ENCODE measurements at regions not wholly inside any gene's neighbourhood (a gene's known extent, or its start where the extent isn't known, plus 50 kb on each side); places are given as distances from the start of the nearest gene placed in this dataset.
A peak's percentile ranks its signal among the peaks of the same experiment; 100 is the strongest.

DNA sequence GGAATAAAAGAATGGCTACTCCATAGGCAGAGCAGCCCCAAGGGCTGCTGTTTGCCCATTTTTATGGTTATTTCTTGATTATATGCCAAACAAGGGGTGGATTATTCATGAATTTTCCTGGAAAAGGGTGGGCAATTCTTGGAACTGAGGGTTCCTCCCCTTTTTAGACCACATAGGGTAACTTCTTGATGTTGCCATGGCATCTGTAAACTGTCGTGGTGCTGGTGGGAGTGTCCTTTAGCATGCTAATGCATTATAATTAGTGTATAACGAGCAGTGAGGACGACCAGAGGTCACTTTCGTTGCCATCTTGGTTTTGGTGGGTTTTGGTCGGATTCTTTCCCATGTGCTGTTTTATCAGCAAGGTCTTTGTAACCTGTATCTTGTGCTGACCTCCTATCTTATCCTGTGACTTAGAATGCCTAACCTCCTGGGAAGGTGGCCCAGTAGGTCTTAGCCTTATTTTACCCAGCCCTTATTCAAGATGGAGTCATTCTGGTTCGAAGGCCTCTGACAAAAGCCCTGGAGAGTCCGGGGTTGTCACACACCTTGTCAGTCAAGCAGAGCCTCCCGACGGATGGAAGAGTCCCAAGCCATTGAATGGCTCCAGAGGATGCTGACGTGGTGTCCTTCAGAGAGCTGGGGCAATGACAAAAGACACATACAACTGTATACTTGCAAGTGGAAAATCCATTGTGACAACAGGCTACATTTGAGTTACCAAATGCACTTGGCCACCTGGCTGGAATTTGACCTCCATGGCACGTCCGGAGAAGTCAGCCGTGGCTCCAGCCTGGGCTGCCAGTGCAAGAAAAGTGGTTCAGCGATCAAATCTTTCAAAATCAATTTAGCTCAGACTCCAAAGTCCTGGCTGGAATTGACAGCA lies 67.1 kb upstream of the CLINT1 start (continued):
- TF ChIP-seq POGZ (CRISPR knock-in tag; IDR thresholded peaks at IDR 0.05), result peak; percentile 57; the same call in 1 of the 2 replicates
- no peak for TF ChIP-seq ZNF510 (CRISPR knock-in tag; IDR thresholded peaks at IDR 0.05; ENCODE audit: low read depth)
- TF ChIP-seq, protein P1, sequence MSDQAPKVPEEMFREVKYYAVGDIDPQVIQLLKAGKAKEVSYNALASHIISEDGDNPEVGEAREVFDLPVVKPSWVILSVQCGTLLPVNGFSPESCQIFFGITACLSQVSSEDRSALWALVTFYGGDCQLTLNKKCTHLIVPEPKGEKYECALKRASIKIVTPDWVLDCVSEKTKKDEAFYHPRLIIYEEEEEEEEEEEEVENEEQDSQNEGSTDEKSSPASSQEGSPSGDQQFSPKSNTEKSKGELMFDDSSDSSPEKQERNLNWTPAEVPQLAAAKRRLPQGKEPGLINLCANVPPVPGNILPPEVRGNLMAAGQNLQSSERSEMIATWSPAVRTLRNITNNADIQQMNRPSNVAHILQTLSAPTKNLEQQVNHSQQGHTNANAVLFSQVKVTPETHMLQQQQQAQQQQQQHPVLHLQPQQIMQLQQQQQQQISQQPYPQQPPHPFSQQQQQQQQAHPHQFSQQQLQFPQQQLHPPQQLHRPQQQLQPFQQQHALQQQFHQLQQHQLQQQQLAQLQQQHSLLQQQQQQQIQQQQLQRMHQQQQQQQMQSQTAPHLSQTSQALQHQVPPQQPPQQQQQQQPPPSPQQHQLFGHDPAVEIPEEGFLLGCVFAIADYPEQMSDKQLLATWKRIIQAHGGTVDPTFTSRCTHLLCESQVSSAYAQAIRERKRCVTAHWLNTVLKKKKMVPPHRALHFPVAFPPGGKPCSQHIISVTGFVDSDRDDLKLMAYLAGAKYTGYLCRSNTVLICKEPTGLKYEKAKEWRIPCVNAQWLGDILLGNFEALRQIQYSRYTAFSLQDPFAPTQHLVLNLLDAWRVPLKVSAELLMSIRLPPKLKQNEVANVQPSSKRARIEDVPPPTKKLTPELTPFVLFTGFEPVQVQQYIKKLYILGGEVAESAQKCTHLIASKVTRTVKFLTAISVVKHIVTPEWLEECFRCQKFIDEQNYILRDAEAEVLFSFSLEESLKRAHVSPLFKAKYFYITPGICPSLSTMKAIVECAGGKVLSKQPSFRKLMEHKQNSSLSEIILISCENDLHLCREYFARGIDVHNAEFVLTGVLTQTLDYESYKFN (CRISPR knock-in tag; conservative IDR thresholded peaks at IDR 0.05), result peak; percentile 61
- TF ChIP-seq SALL1 (CRISPR knock-in tag; IDR thresholded peaks at IDR 0.05), result peak; percentile 63
- TF ChIP-seq ISL2 (CRISPR knock-in tag; IDR thresholded peaks at IDR 0.05), result 0 out of 2 replicates have a peak, but pooled peaks have one; percentile 23
- peak; percentile 80 for TF ChIP-seq HNF4A (CRISPR knock-in tag; IDR thresholded peaks at IDR 0.05)
- TF ChIP-seq ZNF770 (CRISPR knock-in tag; IDR thresholded peaks at IDR 0.05), result no peak
- no peak for TF ChIP-seq ZSCAN9 (CRISPR knock-in tag; IDR thresholded peaks at IDR 0.05; ENCODE audit: borderline replicate concordance)
- TF ChIP-seq ZNF33A (CRISPR knock-in tag; IDR thresholded peaks at IDR 0.05; ENCODE audit: borderline replicate concordance), result no peak
- TF ChIP-seq, protein P2, sequence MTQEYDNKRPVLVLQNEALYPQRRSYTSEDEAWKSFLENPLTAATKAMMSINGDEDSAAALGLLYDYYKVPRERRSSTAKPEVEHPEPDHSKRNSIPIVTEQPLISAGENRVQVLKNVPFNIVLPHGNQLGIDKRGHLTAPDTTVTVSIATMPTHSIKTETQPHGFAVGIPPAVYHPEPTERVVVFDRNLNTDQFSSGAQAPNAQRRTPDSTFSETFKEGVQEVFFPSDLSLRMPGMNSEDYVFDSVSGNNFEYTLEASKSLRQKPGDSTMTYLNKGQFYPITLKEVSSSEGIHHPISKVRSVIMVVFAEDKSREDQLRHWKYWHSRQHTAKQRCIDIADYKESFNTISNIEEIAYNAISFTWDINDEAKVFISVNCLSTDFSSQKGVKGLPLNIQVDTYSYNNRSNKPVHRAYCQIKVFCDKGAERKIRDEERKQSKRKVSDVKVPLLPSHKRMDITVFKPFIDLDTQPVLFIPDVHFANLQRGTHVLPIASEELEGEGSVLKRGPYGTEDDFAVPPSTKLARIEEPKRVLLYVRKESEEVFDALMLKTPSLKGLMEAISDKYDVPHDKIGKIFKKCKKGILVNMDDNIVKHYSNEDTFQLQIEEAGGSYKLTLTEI (CRISPR knock-in tag; conservative IDR thresholded peaks at IDR 0.05), result no peak
- TF ChIP-seq MAFK (conservative IDR thresholded peaks at IDR 0.05 in 1 of 2, IDR thresholded peaks at IDR 0.05 in 1 of 2; ENCODE audit: low read length in 2 of 2), result no peak
- TF ChIP-seq TOE1 (CRISPR knock-in tag; IDR thresholded peaks at IDR 0.05), result no peak
- TF ChIP-seq ZSCAN20 (CRISPR knock-in tag; IDR thresholded peaks at IDR 0.05; ENCODE audit: borderline replicate concordance), result no peak
- TF ChIP-seq, protein P3, sequence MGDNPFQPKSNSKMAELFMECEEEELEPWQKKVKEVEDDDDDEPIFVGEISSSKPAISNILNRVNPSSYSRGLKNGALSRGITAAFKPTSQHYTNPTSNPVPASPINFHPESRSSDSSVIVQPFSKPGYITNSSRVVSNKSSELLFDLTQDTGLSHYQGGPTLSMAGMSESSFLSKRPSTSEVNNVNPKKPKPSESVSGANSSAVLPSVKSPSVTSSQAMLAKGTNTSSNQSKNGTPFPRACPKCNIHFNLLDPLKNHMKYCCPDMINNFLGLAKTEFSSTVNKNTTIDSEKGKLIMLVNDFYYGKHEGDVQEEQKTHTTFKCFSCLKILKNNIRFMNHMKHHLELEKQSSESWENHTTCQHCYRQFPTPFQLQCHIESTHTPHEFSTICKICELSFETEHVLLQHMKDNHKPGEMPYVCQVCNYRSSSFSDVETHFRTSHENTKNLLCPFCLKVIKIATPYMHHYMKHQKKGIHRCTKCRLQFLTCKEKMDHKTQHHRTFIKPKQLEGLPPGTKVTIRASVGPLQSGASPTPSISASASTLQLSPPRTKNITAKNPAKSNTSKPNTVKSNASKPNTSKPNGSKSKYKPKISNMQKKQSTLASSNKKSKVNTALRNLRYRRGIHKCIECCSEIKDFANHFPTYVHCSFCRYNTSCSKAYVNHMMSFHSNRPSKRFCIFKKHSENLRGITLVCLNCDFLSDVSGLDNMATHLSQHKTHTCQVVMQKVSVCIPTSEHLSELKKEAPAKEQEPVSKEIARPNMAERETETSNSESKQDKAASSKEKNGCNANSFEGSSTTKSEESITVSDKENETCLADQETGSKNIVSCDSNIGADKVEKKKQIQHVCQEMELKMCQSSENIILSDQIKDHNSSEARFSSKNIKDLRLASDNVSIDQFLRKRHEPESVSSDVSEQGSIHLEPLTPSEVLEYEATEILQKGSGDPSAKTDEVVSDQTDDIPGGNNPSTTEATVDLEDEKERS (CRISPR knock-in tag; IDR thresholded peaks at IDR 0.05), result no peak
- peak; percentile 42; the same call in 1 of the 2 replicates for TF ChIP-seq ESRRA (CRISPR knock-in tag; IDR thresholded peaks at IDR 0.05; ENCODE audit: low read depth)
- no peak for TF ChIP-seq NKX3-1 (CRISPR knock-in tag; IDR thresholded peaks at IDR 0.05)
